ENCODE measurements at regions not wholly inside any gene's neighbourhood (a gene's known extent, or its start where the extent isn't known, plus 50 kb on each side); places are given as distances from the start of the nearest gene placed in this dataset.
"Not testable (repeated sequence)": the region's sequence is repeated elsewhere in the genome, so short reads cannot be mapped to it uniquely, and the experiment has no call there.

DNA sequence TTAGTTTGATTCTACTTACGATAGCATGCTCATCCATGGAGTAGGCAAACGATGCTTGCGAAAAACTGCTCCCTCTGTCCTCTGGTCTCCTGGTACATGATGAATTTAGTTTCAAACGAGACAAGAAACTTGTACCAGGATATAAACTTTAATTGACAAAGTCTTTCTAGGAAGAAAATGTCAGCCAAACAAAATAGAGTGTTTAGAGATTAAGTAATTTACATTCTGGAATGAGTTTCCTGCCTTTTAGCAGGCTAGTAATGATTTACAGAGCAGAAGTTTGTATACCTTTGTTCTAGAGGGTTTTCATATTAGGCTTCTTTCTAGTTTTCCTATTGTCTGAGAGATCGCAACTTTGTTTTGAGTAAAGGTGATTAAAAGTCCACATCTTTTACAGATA lies 206.9 kb downstream of the RPL10L start:
- Histone ChIP-seq H3K27me3 (ENCODE audit: control insufficient read depth, insufficient read depth, low read length) (no peaks in the 10 kb centered on the region), H3K4me1 (ENCODE audit: control insufficient read depth, insufficient read depth, low read length) (no peaks in the 10 kb centered on the region), H3K4me3 (ENCODE audit: low read length) (no peak overlapping the region), H3K36me3 (ENCODE audit: control insufficient read depth, insufficient read depth, low read length) (no peaks in the 10 kb centered on the region), H3K9me3 (replicated peaks; ENCODE audit: control insufficient read depth, low read depth, low read length) (no peaks in the 10 kb centered on the region), H3K27ac (ENCODE audit: low read length) (no peak overlapping the region)
- WGBS (ENCODE audit: insufficient coverage), result no CpG with 5 or more reads among the region's 5 CpGs
- DNase-seq, result no peak

DNA sequence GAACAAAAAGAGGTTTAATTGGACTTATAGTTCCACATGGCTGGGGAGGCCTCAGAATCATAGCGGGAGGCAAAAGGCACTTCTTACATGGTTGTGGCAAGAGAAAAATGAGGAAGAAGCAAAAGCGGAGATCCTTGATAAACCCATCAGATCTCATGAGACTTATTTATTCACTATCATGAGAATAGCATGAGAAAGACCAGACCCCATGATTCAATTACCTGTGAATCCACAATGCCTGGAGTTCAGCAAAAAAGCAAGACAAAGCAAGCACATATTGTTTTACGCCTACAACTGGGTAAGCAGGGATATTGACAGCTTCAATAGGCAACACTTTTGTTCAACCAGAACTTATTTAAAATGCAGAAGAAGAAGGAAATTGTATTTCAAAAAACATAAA lies 218.2 kb downstream of the RPL10L start:
- no CpG with 5 or more reads among the region's 3 CpGs for WGBS (ENCODE audit: insufficient coverage)
- Histone ChIP-seq H3K9me3 (replicated peaks; ENCODE audit: control insufficient read depth, low read depth, low read length) (no peaks in the 10 kb centered on the region), H3K4me1 (ENCODE audit: control insufficient read depth, insufficient read depth, low read length) (no peaks in the 10 kb centered on the region), H3K4me3 (ENCODE audit: low read length) (no peak overlapping the region), H3K27ac (ENCODE audit: low read length) (no peak overlapping the region), H3K36me3 (ENCODE audit: control insufficient read depth, insufficient read depth, low read length) (no peaks in the 10 kb centered on the region), H3K27me3 (ENCODE audit: control insufficient read depth, insufficient read depth, low read length) (no peaks in the 10 kb centered on the region)
- no peak for DNase-seq

DNA sequence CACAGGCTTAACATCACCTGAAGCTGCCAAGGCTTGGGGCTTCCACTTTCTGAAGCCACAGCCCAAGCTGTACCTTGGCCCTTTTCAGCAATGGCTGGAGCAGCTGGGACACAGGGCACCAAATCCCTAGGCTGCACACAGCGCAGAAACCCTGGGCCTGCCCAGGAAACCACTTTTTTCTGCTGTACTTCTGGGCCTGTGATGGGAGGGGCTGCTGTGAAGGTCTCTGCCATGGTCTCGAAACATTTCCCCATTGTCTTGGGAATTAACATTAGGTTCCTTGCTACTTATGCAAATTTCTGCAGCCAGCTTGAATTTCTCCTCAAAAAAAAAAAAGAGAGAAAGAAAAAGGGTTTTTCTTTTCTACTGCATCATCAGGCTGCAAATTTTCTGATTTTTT lies 219.1 kb downstream of the RPL10L start:
- no peaks in the 10 kb centered on the region for H3K4me1 ChIP-seq (ENCODE audit: control insufficient read depth, insufficient read depth, low read length)
- H3K9me3 ChIP-seq (replicated peaks; ENCODE audit: control insufficient read depth, low read depth, low read length), result no peaks in the 10 kb centered on the region
- no peak overlapping the region for H3K4me3 ChIP-seq (ENCODE audit: low read length)
- H3K36me3 ChIP-seq (ENCODE audit: control insufficient read depth, insufficient read depth, low read length), result no peaks in the 10 kb centered on the region
- WGBS (ENCODE audit: insufficient coverage), result 50% methylated on average over 1 of the region's 2 CpGs
- no peaks in the 10 kb centered on the region for H3K27me3 ChIP-seq (ENCODE audit: control insufficient read depth, insufficient read depth, low read length)
- H3K27ac ChIP-seq (ENCODE audit: low read length), result no peak overlapping the region
- DNase-seq, result no peak

DNA sequence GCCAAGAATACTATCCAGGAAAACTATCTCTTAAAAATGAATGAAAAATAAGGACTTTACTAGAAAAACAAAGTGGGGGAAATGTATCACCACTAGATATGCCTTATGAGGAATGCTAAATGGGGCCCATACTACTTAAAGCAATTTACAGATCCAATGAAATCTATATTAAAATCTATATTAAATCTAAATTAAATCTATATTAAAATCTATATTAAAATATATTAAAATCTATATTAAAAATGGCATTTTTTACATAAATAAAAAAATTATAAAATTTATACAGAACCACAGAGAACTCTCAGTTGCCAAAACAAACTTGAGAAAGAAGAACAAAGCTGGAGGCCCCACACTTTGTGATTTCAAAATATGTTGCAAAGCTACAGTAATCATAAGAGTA lies 234.5 kb downstream of the RPL10L start:
- DNase-seq, result no peak
- Histone ChIP-seq H3K4me3 (ENCODE audit: low read length) (no peak overlapping the region), H3K27ac (ENCODE audit: low read length) (no peak overlapping the region), H3K4me1 (ENCODE audit: control insufficient read depth, insufficient read depth, low read length) (no peaks in the 10 kb centered on the region), H3K36me3 (ENCODE audit: control insufficient read depth, insufficient read depth, low read length) (no peaks in the 10 kb centered on the region), H3K9me3 (replicated peaks; ENCODE audit: control insufficient read depth, low read depth, low read length) (no peaks in the 10 kb centered on the region), H3K27me3 (ENCODE audit: control insufficient read depth, insufficient read depth, low read length) (no peaks in the 10 kb centered on the region)

DNA sequence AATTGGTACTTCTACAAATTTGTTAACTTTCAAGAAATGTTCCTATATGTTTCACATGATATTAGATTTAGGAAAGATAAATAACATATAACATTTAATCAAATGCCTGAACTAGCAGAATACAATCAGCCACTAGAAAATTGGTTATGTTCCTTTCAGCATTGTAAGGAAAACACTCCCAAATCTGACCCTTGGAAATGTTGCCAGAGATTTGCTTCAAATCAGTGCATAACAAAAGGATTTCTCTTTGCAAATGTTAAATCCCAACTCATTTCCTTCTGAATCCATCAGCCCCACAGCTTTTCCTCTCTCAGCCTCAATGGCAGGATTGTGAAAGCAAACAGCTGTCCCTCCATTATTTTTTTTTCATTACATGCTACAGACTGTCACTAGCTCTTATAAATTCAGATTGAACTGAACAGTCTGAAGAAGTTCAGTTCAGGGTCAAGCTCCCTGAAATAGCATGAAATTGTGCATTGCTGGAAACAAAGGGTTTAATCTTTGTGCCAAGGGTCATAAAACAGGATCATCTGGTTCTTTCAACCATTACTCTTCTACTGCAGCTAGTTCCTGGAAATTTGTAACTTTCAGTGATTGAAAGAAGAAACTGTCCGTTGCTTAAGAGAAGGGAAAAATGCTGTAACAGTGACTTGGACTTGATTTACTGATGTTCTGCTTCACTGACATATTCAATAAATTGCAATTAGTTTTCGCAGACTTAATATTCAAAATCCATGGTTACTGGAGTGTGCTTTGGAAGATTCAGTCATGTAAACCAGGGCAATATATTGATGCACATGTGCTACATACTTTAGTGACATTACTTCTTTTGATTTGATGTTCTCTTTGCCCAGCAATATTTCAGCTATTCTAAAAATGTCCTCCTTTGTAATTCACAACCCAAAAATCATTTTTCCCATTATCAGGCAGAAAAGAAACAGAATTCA lies 246.4 kb downstream of the RPL10L start:
- H3K27ac ChIP-seq (ENCODE audit: low read length), result peak overlapping the region; percentile 4
- no peaks in the 10 kb centered on the region for H3K27me3 ChIP-seq (ENCODE audit: control insufficient read depth, insufficient read depth, low read length)
- DNase-seq, result peak; percentile 85
- H3K9me3 ChIP-seq (replicated peaks; ENCODE audit: control insufficient read depth, low read depth, low read length), result no peaks in the 10 kb centered on the region
- no peaks in the 10 kb centered on the region for H3K36me3 ChIP-seq (ENCODE audit: control insufficient read depth, insufficient read depth, low read length)
- WGBS (ENCODE audit: insufficient coverage), result no CpG with 5 or more reads among the region's 2 CpGs
- no peaks in the 10 kb centered on the region for H3K4me1 ChIP-seq (ENCODE audit: control insufficient read depth, insufficient read depth, low read length)
- H3K4me3 ChIP-seq (ENCODE audit: low read length), result no peak overlapping the region

DNA sequence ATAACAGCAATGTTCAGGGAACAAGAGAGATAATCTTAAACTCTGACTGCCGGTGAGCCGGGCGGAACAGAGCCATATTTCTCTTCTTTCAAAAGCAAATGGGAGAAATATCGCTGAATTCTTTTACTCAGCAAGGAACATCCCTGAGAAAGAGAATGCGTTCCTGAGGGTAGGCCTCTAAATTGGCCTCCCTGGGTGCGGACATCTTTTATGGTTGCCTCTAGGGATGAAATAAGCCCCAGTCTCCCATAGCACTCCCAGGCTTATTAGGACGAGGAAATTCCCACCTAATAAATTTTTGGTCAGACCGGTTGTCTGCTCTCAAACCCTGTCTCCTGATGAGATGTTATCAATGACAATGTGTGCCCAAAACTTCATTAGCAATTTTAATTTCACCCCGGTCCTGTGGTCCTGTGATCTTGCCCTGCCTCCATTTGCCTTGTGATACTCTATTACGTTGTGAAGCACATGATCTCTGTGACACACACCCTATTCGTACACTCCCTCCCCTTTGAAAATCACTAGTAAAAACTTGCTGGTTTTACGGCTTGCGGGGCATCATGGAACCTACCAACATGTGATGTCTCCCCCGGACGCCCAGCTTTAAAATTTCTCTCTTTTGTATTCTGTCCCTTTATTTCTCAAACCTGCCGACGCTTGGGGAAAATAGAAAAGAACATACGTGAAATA lies 249.4 kb downstream of the RPL10L start:
- H3K36me3 ChIP-seq (ENCODE audit: control insufficient read depth, insufficient read depth, low read length); DNase-seq; H3K4me1 ChIP-seq (ENCODE audit: control insufficient read depth, insufficient read depth, low read length); H3K9me3 ChIP-seq (replicated peaks; ENCODE audit: control insufficient read depth, low read depth, low read length); H3K27ac ChIP-seq (ENCODE audit: low read length); H3K4me3 ChIP-seq (ENCODE audit: low read length); H3K27me3 ChIP-seq (ENCODE audit: control insufficient read depth, insufficient read depth, low read length): not testable (repeated sequence)
- WGBS (ENCODE audit: insufficient coverage), result 93% methylated on average over 7 of the region's 18 CpGs

DNA sequence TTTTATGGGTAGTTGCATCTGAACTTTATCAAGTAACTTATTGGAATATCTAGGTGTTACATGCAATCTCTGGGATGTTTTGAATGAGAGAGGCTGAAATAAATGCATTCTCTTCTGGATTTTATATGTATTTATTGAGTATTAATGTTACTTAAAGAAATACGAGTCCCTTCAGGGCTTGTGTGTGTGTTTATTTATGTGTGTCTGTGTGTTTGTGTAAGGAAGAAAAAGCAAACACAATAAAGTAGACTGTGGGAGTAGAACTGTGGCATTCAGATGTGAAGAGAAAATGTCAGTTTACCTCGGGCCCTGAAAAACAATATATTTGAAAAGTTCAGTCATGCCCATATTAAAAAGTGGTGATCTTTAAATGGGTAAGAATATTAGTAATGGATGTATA lies 250.5 kb downstream of the RPL10L start:
- no peak for DNase-seq
- 80% methylated on average over 1 of the region's 2 CpGs for WGBS (ENCODE audit: insufficient coverage)
- H3K36me3 ChIP-seq (ENCODE audit: control insufficient read depth, insufficient read depth, low read length), result no peaks in the 10 kb centered on the region
- H3K4me3 ChIP-seq (ENCODE audit: low read length), result no peak overlapping the region
- H3K4me1 ChIP-seq (ENCODE audit: control insufficient read depth, insufficient read depth, low read length), result no peaks in the 10 kb centered on the region
- H3K27ac ChIP-seq (ENCODE audit: low read length), result no peak overlapping the region
- H3K9me3 ChIP-seq (replicated peaks; ENCODE audit: control insufficient read depth, low read depth, low read length), result no peaks in the 10 kb centered on the region
- no peaks in the 10 kb centered on the region for H3K27me3 ChIP-seq (ENCODE audit: control insufficient read depth, insufficient read depth, low read length)

DNA sequence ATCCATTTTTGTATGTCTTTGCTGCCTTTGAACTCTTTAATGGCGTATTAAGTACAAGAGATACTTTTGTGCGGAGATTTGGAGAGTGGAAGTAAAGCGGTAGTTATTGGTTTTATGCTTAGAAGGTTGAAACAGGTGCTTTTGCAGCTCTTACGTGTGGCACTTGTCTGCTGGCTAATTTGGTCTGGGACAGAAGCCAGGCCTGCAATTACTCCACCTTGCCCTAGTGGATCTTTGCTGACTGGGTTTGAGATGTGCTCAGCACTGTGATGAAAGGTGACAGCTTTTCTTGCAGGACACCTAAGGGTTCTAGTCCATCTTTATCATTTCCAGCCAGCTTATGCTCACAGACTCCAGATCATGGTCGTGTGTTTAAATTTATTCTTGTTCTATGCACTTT lies 252.5 kb downstream of the RPL10L start:
- H3K4me1 ChIP-seq (ENCODE audit: control insufficient read depth, insufficient read depth, low read length), result no peaks in the 10 kb centered on the region
- H3K27ac ChIP-seq (ENCODE audit: low read length), result no peak overlapping the region
- no peaks in the 10 kb centered on the region for H3K36me3 ChIP-seq (ENCODE audit: control insufficient read depth, insufficient read depth, low read length)
- no peak for DNase-seq
- no peak overlapping the region for H3K4me3 ChIP-seq (ENCODE audit: low read length)
- no peaks in the 10 kb centered on the region for H3K27me3 ChIP-seq (ENCODE audit: control insufficient read depth, insufficient read depth, low read length)
- H3K9me3 ChIP-seq (replicated peaks; ENCODE audit: control insufficient read depth, low read depth, low read length), result no peaks in the 10 kb centered on the region
- WGBS (ENCODE audit: insufficient coverage), result 70% methylated on average over 4 of the region's 5 CpGs

DNA sequence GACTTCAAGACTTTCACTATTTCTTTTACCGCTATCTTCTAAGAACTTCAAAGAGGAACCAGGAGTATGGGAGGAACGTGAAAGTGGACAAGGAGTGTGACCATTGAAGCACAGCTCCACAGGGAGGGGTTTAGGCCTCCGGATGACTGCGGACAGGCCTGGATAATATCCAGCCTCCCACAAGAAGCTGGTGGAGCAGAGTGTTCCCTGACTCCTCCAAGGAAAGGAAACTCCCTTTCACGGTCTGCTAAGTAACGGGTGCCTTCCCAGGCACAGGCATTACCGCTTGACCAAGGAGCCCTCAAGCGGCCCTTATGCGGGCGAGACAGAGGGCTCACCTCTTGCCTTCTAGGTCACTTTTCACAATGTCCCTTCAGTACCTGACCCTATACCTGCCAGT lies 267.0 kb downstream of the RPL10L start:
- Histone ChIP-seq H3K4me1 (ENCODE audit: control insufficient read depth, insufficient read depth, low read length) (no peaks in the 10 kb centered on the region), H3K9me3 (replicated peaks; ENCODE audit: control insufficient read depth, low read depth, low read length) (no peaks in the 10 kb centered on the region), H3K27me3 (ENCODE audit: control insufficient read depth, insufficient read depth, low read length) (no peaks in the 10 kb centered on the region), H3K4me3 (ENCODE audit: low read length) (no peak overlapping the region), H3K36me3 (ENCODE audit: control insufficient read depth, insufficient read depth, low read length) (no peaks in the 10 kb centered on the region), H3K27ac (ENCODE audit: low read length) (no peak overlapping the region)
- 87% methylated on average over 3 of the region's 10 CpGs for WGBS (ENCODE audit: insufficient coverage)
- DNase-seq, result no peak

DNA sequence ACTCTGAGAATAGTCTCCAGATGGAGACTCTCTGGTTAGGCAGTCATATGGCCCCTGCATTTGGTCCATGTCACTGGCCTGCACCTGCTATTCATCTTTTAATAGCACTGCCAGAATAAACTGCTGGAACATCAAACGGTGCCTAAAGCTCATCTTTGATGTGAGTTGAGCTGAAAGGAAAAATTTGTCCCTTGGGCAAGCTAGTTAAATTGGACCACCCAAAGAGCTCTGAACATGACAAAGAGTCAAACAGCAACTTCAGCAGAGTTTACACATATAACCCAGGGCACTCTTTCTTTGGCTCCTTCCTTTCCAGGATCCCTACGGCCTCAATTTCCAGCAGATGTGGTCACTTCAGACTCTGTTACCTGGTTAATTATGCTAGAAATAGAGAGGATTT lies 269.9 kb downstream of the RPL10L start:
- Histone ChIP-seq H3K27ac (ENCODE audit: low read length) (no peak overlapping the region), H3K9me3 (replicated peaks; ENCODE audit: control insufficient read depth, low read depth, low read length) (no peaks in the 10 kb centered on the region), H3K4me1 (ENCODE audit: control insufficient read depth, insufficient read depth, low read length) (no peaks in the 10 kb centered on the region), H3K4me3 (ENCODE audit: low read length) (no peak overlapping the region), H3K36me3 (ENCODE audit: control insufficient read depth, insufficient read depth, low read length) (no peaks in the 10 kb centered on the region), H3K27me3 (ENCODE audit: control insufficient read depth, insufficient read depth, low read length) (no peaks in the 10 kb centered on the region)
- peak; percentile 10 for DNase-seq
- no CpG with 5 or more reads among the region's 2 CpGs for WGBS (ENCODE audit: insufficient coverage)

Data from muscle of leg (tissue), 3 donors.